HepG2 (cell line): ENCODE measurements at regions not wholly inside any gene's neighbourhood (a gene's known extent, or its start where the extent isn't known, plus 50 kb on each side); places are given as distances from the start of the nearest gene placed in this dataset.

Source experiments
- BHLHE40 ChIP-seq: IDR thresholded peaks from 2 replicates; pipeline ENCODE4 v1.6.1; 2011; ENCODE audit warnings: low read length, improper control_type of control experiment
- DNMT3B ChIP-seq: conservative IDR thresholded peaks from 2 replicates; pipeline ENCODE4 v1.6.1; 2016; ENCODE audit warnings: missing biosample characterization, control low read depth
- MEF2D ChIP-seq: sonication (generic); formaldehyde crosslinking; IDR thresholded peaks from 2 replicates; pipeline ENCODE4 v1.5.1; 2020; ENCODE audit warnings: mild to moderate bottlenecking, missing genetic modification reagents
- NR2F6 ChIP-seq, 2 experiments: IDR thresholded peaks; 2 replicates each; pipeline ENCODE4 v1.6.1; 2016; ENCODE audit warnings: antibody characterized with exemption in 1 of 2, mild to moderate bottlenecking in 1 of 2
- ZBTB21 ChIP-seq: sonication (generic); formaldehyde crosslinking; IDR thresholded peaks from 2 replicates; pipeline ENCODE4 v1.4.0; 2020; ENCODE audit warnings: missing genetic modification reagents
- ZBTB7A ChIP-seq: sonication (generic); formaldehyde crosslinking; IDR thresholded peaks from 2 replicates; pipeline ENCODE4 v1.8.0; 2022; ENCODE audit warnings: mild to moderate bottlenecking, missing genetic modification reagents
- ZNF674 ChIP-seq: sonication (generic); formaldehyde crosslinking; IDR thresholded peaks from 2 replicates; pipeline ENCODE4 v1.5.0; 2020; ENCODE audit warnings: low read depth, mild to moderate bottlenecking, missing genetic modification reagents
- ZNF766 ChIP-seq: sonication (generic); formaldehyde crosslinking; IDR thresholded peaks from 2 replicates; pipeline ENCODE4 v1.5.0; 2020; ENCODE audit warnings: missing genetic modification reagents, borderline replicate concordance
- TF ChIP-seq, protein P1 (sequence below): sonication (generic); formaldehyde crosslinking; IDR thresholded peaks from 2 replicates; pipeline ENCODE4 v1.9.0; 2021; ENCODE audit warnings: missing genetic modification reagents, borderline replicate concordance
- TF ChIP-seq, protein P2 (sequence below): sonication (generic); formaldehyde crosslinking; IDR thresholded peaks from 2 replicates; pipeline ENCODE4 v1.5.0; 2020; ENCODE audit warnings: mild to moderate bottlenecking, missing genetic modification reagents, moderate library complexity
- TF ChIP-seq, protein P3 (sequence below): sonication (generic); formaldehyde crosslinking; IDR thresholded peaks from 2 replicates; pipeline ENCODE4 v1.9.0; 2021; ENCODE audit warnings: missing genetic modification reagents, borderline replicate concordance
- TF ChIP-seq, protein P4 (sequence below): sonication (generic); formaldehyde crosslinking; IDR thresholded peaks from 2 replicates; pipeline ENCODE4 v1.4.0; 2020; ENCODE audit warnings: missing genetic modification reagents

DNA sequence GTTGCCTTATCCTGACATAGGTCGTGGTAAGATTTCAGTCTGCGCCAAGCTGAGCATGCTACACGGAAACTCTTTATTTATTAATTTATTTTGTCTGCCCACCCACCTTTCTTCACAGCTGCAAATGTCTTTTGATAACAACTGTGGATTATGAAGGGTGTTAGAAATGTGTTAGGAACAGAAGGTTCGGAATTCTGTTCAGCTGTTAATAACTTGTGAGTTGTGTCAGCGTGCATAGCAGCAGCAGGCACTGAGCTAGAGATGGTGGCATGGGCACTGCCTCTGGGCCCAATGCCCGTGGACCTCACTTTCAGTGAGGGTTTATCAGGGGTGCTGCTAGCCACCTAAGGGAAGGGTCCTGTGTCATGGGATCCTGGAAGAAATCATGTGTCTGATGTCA, 162.5 kb upstream of the NTM start:
- TF ChIP-seq ZNF766 (no peak), NR2F6 (IDR thresholded peaks at IDR 0.05) (no peak), NR2F6 (CRISPR knock-in tag; IDR thresholded peaks at IDR 0.05) (no peak), ZBTB21 (no peak), DNMT3B (CRISPR knock-in tag) (no peak), BHLHE40 (no peak), ZBTB7A (no peak), MEF2D (CRISPR knock-in tag) (no peak), ZNF674 (CRISPR knock-in tag) (no peak)
- TF ChIP-seq, protein P1, sequence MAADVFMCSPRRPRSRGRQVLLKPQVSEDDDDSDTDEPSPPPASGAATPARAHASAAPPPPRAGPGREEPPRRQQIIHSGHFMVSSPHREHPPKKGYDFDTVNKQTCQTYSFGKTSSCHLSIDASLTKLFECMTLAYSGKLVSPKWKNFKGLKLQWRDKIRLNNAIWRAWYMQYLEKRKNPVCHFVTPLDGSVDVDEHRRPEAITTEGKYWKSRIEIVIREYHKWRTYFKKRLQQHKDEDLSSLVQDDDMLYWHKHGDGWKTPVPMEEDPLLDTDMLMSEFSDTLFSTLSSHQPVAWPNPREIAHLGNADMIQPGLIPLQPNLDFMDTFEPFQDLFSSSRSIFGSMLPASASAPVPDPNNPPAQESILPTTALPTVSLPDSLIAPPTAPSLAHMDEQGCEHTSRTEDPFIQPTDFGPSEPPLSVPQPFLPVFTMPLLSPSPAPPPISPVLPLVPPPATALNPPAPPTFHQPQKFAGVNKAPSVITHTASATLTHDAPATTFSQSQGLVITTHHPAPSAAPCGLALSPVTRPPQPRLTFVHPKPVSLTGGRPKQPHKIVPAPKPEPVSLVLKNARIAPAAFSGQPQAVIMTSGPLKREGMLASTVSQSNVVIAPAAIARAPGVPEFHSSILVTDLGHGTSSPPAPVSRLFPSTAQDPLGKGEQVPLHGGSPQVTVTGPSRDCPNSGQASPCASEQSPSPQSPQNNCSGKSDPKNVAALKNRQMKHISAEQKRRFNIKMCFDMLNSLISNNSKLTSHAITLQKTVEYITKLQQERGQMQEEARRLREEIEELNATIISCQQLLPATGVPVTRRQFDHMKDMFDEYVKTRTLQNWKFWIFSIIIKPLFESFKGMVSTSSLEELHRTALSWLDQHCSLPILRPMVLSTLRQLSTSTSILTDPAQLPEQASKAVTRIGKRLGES (CRISPR knock-in tag), result no peak
- TF ChIP-seq, protein P2, sequence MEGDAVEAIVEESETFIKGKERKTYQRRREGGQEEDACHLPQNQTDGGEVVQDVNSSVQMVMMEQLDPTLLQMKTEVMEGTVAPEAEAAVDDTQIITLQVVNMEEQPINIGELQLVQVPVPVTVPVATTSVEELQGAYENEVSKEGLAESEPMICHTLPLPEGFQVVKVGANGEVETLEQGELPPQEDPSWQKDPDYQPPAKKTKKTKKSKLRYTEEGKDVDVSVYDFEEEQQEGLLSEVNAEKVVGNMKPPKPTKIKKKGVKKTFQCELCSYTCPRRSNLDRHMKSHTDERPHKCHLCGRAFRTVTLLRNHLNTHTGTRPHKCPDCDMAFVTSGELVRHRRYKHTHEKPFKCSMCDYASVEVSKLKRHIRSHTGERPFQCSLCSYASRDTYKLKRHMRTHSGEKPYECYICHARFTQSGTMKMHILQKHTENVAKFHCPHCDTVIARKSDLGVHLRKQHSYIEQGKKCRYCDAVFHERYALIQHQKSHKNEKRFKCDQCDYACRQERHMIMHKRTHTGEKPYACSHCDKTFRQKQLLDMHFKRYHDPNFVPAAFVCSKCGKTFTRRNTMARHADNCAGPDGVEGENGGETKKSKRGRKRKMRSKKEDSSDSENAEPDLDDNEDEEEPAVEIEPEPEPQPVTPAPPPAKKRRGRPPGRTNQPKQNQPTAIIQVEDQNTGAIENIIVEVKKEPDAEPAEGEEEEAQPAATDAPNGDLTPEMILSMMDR (CRISPR knock-in tag), result no peak
- TF ChIP-seq, protein P3, sequence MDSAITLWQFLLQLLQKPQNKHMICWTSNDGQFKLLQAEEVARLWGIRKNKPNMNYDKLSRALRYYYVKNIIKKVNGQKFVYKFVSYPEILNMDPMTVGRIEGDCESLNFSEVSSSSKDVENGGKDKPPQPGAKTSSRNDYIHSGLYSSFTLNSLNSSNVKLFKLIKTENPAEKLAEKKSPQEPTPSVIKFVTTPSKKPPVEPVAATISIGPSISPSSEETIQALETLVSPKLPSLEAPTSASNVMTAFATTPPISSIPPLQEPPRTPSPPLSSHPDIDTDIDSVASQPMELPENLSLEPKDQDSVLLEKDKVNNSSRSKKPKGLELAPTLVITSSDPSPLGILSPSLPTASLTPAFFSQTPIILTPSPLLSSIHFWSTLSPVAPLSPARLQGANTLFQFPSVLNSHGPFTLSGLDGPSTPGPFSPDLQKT (CRISPR knock-in tag), result no peak
- TF ChIP-seq, protein P4, sequence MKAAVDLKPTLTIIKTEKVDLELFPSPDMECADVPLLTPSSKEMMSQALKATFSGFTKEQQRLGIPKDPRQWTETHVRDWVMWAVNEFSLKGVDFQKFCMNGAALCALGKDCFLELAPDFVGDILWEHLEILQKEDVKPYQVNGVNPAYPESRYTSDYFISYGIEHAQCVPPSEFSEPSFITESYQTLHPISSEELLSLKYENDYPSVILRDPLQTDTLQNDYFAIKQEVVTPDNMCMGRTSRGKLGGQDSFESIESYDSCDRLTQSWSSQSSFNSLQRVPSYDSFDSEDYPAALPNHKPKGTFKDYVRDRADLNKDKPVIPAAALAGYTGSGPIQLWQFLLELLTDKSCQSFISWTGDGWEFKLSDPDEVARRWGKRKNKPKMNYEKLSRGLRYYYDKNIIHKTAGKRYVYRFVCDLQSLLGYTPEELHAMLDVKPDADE (CRISPR knock-in tag), result no peak
